Activated gamma-delta T cell treated with Interleukin-2 at 50 U/mL for 16 hours (primary cell): ENCODE measurements at regions not wholly inside any gene's neighbourhood (a gene's known extent, or its start where the extent isn't known, plus 50 kb on each side); places are given as distances from the start of the nearest gene placed in this dataset.

ENCODE experiments used
- DNase-seq: peaks from one replicate; pipeline ENCODE4 v3.0.0-alpha.2; 2020

- DNase-seq = no peak
These were observed 332.9 kb upstream of the PRDM1 start for GRCh38 chr6:105753207-105753606.

- DNase-seq = no peak
These were observed 336.0 kb upstream of the PRDM1 start for GRCh38 chr6:105750089-105750488.

DNA sequence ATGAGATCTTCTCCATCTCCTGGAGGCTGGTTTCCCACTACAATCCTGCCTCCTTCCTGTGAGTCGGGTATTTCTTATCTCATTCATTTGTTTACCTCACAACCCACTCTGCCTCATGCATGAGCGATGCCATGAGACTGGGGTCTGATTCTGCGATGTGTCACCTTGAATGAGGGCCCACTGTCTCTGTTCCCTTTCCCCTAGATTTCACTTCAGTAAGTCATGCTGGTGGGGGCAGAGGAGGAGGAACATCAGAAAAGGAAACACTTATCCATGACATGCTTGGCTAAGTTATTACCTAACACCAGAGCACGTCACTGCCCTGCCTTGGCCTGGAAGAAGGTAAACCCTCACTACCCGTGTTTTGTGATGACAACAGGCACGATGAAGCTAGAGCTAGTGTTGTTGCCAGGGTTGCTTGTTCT, 337.4 kb upstream of the PRDM1 start:
- DNase-seq = no peak

DNA sequence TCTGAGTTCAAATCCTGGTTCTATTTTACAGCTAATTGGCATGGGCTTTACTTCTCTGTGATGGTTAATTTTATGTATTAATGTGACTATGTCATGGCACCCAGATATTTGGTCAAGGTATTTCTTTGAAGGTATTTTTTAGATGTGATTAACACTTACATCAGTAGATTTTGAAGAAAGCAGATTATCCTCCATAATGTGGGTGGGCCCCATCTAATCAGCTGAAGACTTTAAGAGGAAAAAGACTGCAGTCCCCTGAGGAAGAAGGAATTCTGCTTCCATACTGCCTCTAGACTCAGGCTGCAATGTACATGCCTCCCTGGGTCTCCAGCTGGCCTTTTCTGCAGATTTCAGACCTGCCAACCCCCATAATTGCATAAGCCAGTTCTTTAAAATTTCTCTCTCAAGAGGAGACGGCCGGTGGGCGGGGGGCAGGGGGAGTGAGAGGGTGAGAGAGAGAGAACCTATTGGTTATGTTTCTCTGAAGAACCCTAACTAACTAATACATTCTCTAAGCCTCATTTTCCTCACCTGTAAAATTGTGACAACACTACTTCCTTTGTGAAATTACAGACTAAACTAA, 338.2 kb upstream of the PRDM1 start:
- DNase-seq = no peak

DNA sequence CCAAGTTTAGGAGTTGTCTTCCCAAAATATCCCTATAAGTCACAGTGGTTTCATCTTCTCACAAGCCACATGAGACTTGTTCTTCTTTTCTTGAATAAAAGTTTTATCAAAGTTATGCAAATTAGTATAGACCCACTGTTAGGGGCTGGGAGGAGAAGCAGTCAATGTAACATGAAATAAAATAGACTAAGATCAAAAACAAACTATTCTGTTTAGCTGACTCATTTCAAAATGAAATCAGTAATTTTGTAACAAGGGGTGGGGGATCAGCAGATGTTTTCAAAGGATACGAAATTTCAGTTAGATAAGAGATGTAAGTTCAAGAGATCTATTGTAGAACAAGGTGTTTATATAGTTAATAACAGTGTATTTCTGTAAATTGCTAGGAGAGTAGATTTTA, 339.6 kb upstream of the PRDM1 start:
- DNase-seq = no peak

GRCh38 chr6:105746130-105746505, 340.0 kb upstream of the PRDM1 start:
- DNase-seq = no peak

DNA sequence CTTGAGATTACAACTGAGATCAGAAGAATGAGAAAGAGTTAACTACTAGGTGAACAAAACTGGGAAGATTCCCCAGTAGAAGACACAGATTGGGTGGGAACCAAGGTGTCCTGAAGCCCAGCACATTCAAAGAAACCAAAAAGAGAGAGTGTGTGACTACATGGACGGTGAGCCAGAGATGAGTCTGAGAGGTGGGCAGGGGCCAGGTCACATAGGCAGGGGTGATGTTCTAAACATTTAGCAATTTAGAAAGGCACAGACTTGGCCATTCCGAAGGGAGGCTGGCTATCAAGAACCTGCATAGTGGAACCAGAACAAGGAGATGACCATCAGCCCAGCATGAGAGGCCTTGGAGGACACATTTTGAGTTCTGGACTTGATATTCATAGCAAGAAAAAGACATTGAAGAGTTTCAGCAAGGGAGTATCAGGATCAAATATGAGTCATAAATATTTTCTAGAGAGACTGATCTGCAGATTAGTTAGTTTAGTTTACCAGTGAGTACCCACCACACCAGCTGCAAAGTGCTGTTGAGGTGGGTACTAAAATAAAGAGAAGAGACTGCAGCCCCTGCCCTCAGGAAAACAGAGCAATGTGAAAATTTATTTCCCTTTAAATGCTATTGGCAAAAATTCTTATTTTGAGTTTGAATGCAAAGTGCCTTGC, 340.5 kb upstream of the PRDM1 start:
- no peak for DNase-seq

- DNase-seq = no peak
These were observed 341.3 kb upstream of the PRDM1 start for GRCh38 chr6:105744815-105745214.

GRCh38 chr6:105740946-105741645, 338.2 kb upstream of the PREP start:
- no peak for DNase-seq

GRCh38 chr6:105739764-105740163, 336.9 kb upstream of the PREP start:
- no peak for DNase-seq

DNA sequence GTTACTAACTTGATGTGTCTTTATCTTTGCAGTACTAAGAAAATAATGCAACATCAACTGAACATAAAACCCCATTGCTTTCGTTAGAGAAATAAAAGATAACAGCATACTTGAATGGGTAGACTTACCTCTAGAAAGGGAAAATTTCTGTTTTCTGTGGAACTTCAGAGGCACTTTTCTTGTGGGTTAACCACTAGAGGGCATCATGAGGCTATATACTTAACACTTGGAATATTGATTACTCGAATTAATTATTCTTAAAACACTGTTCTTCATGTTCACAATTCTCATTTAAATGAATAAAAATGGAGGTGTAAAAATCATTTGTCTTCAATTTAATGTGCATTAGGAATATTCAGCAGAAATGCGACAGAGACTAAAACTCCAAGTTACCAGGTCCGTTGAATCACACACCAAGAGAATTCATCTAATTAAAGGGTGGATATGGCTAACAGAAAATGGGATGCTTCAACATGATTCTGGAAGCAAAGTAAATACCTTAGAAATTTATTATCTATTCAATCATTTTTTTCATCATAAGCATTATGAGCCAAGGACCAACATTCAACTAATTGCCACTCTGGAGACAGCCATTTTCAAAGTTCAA, 330.8 kb upstream of the PREP start:
- no peak for DNase-seq

DNA sequence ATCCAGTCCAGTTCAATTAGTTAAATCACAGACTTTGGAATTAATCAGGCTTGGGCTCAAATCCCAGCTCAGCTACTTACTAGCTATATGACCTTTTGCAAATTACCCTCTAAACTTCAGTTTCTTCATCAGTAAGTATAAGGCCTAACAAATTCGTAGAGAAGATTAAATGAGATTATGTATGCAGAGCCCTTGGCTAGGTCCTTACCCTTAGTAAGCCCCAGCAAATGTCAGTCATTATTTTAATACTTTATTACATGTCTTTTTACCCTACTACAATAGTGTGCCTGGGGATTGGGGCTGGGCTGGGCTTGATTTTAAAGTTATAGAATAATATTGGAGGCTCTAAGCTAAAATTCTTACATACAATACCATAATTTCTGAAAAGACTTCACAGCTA, 326.1 kb upstream of the PREP start:
- no peak for DNase-seq

- DNase-seq = no peak
These were observed 324.2 kb upstream of the PREP start for GRCh38 chr6:105726902-105727655.

GRCh38 chr6:105714846-105715245, 312.0 kb upstream of the PREP start:
- DNase-seq = no peak

DNA sequence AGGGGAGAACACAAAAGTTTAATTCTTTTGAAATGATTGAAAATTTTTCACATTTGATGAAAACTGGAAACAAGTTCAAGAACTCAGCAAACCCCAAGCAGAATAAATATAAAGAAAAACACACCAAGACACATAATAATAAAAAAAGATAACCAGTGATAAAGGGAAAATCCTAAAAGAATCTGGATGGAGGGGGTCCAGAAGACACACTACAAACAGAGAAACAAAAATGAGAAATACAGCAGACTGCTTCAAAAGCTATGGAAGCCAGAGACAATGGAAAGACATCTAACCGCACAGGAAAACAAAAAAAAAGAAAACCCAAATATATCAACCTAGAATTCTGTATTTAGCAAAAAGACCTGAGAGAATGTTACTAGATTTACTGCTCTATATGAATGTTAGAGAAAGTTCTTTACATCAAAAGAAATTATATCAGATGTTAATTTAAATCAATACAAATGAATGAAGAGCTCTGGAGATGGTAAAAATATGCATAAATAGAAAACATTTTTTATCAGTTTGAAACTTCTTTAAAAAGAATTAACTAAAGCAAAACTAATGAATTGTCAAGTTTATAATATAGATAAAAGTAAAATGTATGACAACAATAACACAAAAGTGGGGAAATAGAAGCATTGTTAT, 310.7 kb upstream of the PREP start:
- no peak for DNase-seq

DNA sequence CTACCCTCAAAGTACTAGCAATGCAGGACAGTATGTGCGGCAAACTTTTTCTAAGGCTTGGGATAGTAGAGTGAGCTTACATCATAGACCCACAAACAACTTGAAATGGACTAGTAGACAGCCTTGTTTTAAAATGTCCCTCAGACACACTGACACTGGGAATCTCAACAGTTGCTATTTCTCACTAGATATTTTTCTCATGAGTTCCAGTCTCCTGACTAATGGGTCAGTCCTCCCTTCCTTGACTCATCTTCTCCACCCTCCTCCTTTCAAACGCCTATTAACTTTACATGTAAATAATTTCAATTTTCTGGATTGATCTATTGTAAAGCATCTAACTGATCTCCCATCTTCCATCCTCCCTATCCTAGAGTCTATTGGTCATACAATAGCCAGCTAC, 308.3 kb upstream of the PREP start:
- DNase-seq = no peak

DNA sequence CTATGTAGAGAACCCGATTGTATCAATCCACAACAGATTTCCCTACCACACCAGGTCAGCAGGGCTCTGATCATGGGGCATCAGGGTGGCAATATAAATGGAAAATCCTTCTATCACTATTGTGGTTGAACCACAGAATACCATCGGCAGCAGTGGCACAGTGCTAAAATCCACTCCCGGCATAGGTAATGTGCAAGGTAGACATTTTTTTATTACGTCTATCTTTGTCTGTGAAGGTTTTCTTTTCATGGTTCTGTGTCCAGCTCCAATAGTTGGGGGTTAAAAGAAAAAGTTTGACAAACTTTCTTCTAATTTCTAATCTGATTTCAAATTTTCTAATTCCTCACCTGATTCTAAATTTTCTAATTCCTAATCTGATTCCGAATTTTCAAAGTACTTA, 302.7 kb upstream of the PREP start:
- DNase-seq = no peak

- no peak for DNase-seq
These were observed 292.6 kb upstream of the PREP start for GRCh38 chr6:105695461-105695860.

GRCh38 chr6:105692613-105693215, 289.8 kb upstream of the PREP start:
- DNase-seq = no peak

GRCh38 chr6:105691971-105692370, 289.1 kb upstream of the PREP start:
- DNase-seq = no peak

DNA sequence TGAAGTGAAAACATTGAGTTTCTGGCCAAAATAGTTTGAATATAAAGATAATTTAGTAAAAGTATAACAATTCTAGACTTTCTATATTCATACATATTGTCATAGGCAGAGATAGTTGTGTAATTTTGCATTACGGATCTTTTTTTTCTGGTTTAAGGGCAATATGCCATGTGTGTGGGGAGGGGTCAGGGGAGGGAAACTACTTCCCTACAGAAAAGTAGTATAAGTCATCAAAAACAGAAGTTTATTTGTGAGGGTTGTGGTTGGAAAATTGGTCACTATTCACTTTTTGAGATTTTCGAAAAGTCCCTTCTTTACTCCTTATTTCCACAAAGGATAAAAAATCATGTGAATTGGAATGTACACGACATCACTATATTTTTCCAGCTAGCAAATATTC, 288.2 kb upstream of the PREP start:
- DNase-seq = no peak

DNA sequence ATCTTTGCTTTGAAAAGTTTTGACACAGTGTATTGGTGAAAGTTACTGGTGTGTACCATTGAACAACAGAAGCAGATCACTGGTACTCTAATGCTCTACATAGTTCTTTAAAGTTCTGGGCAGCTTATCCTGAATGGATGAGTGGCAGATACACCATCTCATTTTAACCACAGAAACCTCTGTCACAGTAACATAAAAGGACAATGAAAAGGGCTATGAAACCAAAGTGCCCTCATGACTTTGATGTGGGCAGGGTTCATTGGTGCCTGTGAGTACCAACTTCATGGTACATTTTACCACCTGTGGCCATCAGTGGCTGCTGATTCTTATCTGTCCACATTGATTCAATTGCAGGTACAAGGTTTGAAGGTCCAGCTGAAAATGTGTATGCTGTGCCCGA, 285.7 kb upstream of the PREP start:
- DNase-seq = no peak
